ENCODE measurements at regions not wholly inside any gene's neighbourhood (a gene's known extent, or its start where the extent isn't known, plus 50 kb on each side); places are given as distances from the start of the nearest gene placed in this dataset.

DNA sequence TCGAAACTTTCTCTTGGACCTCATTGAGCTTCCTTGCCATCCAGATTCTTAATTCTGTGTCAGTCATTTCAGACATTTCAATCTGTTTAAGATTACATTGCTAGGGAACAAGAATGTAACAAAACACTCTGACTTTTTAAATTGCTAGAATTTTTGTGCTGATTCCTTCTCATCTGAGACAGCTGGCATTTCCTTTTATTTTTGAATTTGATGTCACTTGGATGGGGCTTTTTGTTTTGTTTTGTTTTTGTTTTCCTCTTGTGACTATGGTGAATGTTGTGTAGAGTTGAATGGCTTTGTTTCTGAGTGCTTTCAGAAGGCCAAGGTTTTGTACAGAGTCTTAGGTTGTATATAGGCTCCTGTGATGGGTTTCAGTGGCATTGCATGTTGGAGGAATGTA lies 1129.3 kb downstream of the NAALADL2 start:
- TF ChIP-seq, protein P1, sequence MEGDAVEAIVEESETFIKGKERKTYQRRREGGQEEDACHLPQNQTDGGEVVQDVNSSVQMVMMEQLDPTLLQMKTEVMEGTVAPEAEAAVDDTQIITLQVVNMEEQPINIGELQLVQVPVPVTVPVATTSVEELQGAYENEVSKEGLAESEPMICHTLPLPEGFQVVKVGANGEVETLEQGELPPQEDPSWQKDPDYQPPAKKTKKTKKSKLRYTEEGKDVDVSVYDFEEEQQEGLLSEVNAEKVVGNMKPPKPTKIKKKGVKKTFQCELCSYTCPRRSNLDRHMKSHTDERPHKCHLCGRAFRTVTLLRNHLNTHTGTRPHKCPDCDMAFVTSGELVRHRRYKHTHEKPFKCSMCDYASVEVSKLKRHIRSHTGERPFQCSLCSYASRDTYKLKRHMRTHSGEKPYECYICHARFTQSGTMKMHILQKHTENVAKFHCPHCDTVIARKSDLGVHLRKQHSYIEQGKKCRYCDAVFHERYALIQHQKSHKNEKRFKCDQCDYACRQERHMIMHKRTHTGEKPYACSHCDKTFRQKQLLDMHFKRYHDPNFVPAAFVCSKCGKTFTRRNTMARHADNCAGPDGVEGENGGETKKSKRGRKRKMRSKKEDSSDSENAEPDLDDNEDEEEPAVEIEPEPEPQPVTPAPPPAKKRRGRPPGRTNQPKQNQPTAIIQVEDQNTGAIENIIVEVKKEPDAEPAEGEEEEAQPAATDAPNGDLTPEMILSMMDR (IDR thresholded peaks at IDR 0.05; ENCODE audit: unreplicated experiment) = no peak
- H3K4me1 Mint-ChIP-seq (ENCODE audit: unreplicated experiment) = no peaks in the 10 kb centered on the region
- no peak overlapping the region for H3K27ac Mint-ChIP-seq (ENCODE audit: unreplicated experiment)
- no peak overlapping the region for H3K4me3 Mint-ChIP-seq (ENCODE audit: unreplicated experiment)
- no peaks in the 10 kb centered on the region for H3K9me3 Mint-ChIP-seq (ENCODE audit: unreplicated experiment)
- no peaks in the 10 kb centered on the region for H3K27me3 Mint-ChIP-seq (ENCODE audit: unreplicated experiment)
- no peaks in the 10 kb centered on the region for H3K36me3 Mint-ChIP-seq (ENCODE audit: low read depth, unreplicated experiment)
- DNase-seq (ENCODE audit: low spot score) = no peak

DNA sequence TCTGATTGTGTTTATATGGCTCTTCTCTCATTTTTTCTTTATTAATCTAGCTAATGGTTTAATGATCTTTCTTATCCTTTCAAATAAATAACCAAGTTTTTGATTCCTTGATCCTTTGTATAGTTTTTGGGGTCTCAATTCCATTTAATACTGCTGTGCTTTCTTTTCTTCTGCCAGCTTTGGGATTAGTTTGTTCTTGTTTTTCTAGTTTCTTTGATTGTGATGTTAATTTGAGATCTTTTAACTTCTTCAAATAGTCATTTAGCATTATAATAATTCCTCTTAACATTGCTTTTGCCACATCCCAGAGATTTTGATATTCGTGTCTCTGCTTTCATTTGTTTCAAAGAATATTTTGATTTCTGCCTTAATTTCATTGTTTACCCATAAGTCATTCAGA lies 1126.6 kb downstream of the NAALADL2 start:
- Mint-ChIP-seq H3K4me1 (ENCODE audit: unreplicated experiment) (no peaks in the 10 kb centered on the region), H3K27ac (ENCODE audit: unreplicated experiment) (no peak overlapping the region)
- no peak for DNase-seq (ENCODE audit: low spot score)

DNA sequence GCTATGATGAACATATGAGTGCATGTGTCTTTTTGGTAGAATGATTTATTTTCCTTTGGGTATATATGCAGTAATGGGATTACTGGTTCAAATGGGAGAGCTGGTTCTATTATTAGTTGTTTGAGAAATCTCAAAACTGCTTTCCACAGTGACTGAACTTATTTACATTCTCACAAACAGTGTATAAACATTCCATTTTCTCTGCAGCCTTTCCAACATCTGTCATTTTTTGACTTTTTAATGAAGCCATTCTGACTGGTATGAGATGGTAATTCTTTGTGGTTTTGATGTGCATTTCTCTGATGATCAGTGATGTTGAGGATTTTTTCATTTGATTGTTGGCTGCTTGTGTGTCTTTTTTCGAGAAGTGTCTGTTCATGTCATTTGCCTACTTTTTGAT lies 1124.2 kb downstream of the NAALADL2 start:
- no peak for DNase-seq (ENCODE audit: low spot score)
- TF ChIP-seq, protein P1 (IDR thresholded peaks at IDR 0.05; ENCODE audit: unreplicated experiment) = no peak

More for the DNA sequence above, 1126.6 kb downstream of the NAALADL2 start:
- Mint-ChIP-seq H3K36me3 (ENCODE audit: low read depth, unreplicated experiment) (no peaks in the 10 kb centered on the region), H3K27me3 (ENCODE audit: unreplicated experiment) (no peaks in the 10 kb centered on the region), H3K9me3 (ENCODE audit: unreplicated experiment) (no peaks in the 10 kb centered on the region), H3K4me3 (ENCODE audit: unreplicated experiment) (no peak overlapping the region)
- TF ChIP-seq, protein P1 (IDR thresholded peaks at IDR 0.05; ENCODE audit: unreplicated experiment) = no peak

DNA sequence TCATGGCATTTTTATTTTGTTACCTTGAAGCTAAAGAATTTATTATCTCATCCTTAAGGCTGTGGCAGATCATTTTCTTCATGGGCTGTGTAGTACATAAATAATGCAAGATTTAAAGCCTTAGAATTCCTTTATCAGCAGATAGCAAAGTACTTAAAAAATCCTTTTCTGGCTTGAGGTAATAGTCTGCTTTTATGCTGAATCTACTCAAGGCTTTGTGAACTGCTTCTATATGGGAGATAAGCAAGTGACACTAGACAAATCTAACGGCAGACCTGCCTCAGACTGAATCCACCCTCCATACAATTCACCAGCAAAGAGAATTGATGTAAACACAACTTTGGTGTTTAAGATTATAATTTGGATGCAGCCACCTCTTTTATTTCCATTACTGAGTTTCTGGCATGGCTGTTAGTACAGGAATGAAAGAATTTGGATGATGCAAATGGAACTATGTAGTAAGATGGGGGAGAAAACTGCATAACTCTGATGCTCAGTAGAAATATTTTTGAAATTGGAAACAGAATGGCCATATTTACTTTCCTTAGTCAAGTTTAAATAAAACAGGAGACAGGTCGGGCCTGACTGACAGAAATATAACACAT lies 1121.5 kb downstream of the NAALADL2 start:
- TF ChIP-seq, protein P1 (IDR thresholded peaks at IDR 0.05; ENCODE audit: unreplicated experiment) = no peak
- H3K27me3 Mint-ChIP-seq (ENCODE audit: unreplicated experiment) = peaks cover 1% of the 10 kb centered on the region
- no peak for DNase-seq (ENCODE audit: low spot score)
- no peaks in the 10 kb centered on the region for H3K36me3 Mint-ChIP-seq (ENCODE audit: low read depth, unreplicated experiment)
- no peaks in the 10 kb centered on the region for H3K9me3 Mint-ChIP-seq (ENCODE audit: unreplicated experiment)
- H3K4me1 Mint-ChIP-seq (ENCODE audit: unreplicated experiment) = no peaks in the 10 kb centered on the region
- H3K27ac Mint-ChIP-seq (ENCODE audit: unreplicated experiment) = no peak overlapping the region
- no peak overlapping the region for H3K4me3 Mint-ChIP-seq (ENCODE audit: unreplicated experiment)

More for the DNA sequence above, 1124.2 kb downstream of the NAALADL2 start:
- Mint-ChIP-seq H3K27ac (ENCODE audit: unreplicated experiment) (no peak overlapping the region), H3K4me1 (ENCODE audit: unreplicated experiment) (no peaks in the 10 kb centered on the region), H3K9me3 (ENCODE audit: unreplicated experiment) (no peaks in the 10 kb centered on the region), H3K4me3 (ENCODE audit: unreplicated experiment) (no peak overlapping the region), H3K27me3 (ENCODE audit: unreplicated experiment) (no peaks in the 10 kb centered on the region), H3K36me3 (ENCODE audit: low read depth, unreplicated experiment) (no peaks in the 10 kb centered on the region)

DNA sequence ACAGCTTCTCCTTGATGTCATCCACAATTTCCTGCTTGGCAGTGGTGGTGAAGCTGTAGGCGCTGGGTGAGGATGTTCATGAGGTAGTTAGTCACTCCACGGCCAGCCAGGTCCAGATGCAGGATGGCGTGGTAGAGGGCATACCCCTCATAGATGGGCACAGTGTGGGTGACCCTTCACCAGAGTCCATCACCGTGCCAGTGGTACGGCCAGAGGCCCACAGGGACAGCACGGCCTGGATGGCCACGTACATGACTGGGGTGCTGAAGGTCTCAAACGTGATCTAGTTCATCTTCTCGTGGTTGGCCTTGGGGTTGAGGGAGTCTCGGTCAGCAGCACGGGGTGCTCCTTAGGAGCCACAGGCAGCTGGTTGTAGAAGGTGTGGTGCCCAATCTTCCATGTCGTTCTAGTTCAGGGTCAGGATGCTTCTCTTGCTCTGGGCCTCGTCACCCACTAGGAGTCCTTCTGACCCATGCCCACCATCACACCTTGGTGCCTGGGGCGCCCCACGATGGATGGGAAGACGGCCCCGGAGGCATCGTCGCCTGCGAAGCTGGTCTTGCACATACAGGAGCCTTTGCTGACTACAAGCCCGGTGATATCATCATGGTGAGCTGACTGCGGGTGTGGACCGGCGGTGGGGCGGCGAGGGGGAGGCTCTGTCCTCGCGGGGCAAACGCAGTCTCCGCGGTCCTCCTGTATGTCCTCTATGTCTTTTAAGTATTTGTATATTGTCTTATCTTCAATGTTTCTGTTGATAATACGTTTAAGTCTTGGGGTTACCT lies 1119.0 kb downstream of the NAALADL2 start:
- TF ChIP-seq, protein P1 (IDR thresholded peaks at IDR 0.05; ENCODE audit: unreplicated experiment) = no peak
- no peaks in the 10 kb centered on the region for H3K36me3 Mint-ChIP-seq (ENCODE audit: low read depth, unreplicated experiment)
- no peak for DNase-seq (ENCODE audit: low spot score)
- H3K9me3 Mint-ChIP-seq (ENCODE audit: unreplicated experiment) = no peaks in the 10 kb centered on the region
- no peak overlapping the region for H3K4me3 Mint-ChIP-seq (ENCODE audit: unreplicated experiment)
- peaks cover 1% of the 10 kb centered on the region for H3K27me3 Mint-ChIP-seq (ENCODE audit: unreplicated experiment)
- H3K4me1 Mint-ChIP-seq (ENCODE audit: unreplicated experiment) = no peaks in the 10 kb centered on the region
- no peak overlapping the region for H3K27ac Mint-ChIP-seq (ENCODE audit: unreplicated experiment)

Measured in endothelial cell (in vitro differentiated cells).